GM23338 (cell line): ENCODE measurements at regions not wholly inside any gene's neighbourhood (a gene's known extent, or its start where the extent isn't known, plus 50 kb on each side); places are given as distances from the start of the nearest gene placed in this dataset.

Experiments used
- ATAC-seq: fragments of 200-7000 bp; cut with Tn5 transposase; 3 replicates; pipeline ENCODE4 v1.9.1; 2020
- DNase-seq: peaks from one replicate; pipeline ENCODE4 v3.0.0-alpha.2; 2015; ENCODE audit warnings: low spot score
- H2AFZ ChIP-seq: fragments of 200-600 bp; sonication (generic); 2 replicates; pipeline ENCODE4 v1.8.0; 2016; ENCODE audit warnings: antibody characterized with exemption, mild to moderate bottlenecking, moderate library complexity
- H3F3A ChIP-seq: fragments of 200-600 bp; sonication (generic); replicated peaks from 2 replicates; pipeline ENCODE4 v1.8.0; 2017; ENCODE audit warnings: antibody characterized with exemption, mixed run types, low read depth
- H3K27ac ChIP-seq: fragments of 200-600 bp; sonication (generic); 2 replicates; pipeline ENCODE4 v1.6.1; 2016; ENCODE audit warnings: low read depth
- H3K27me3 ChIP-seq: fragments of 200-600 bp; sonication (generic); 2 replicates; pipeline ENCODE4 v1.8.0; 2016; ENCODE audit warnings: mild to moderate bottlenecking, mixed run types, moderate library complexity; ENCODE audit not compliant: insufficient read depth
- H3K36me3 ChIP-seq: fragments of 200-600 bp; sonication (generic); 2 replicates; pipeline ENCODE4 v1.8.0; 2016; ENCODE audit warnings: mild to moderate bottlenecking; ENCODE audit not compliant: insufficient read depth
- H3K4me1 ChIP-seq: fragments of 200-600 bp; sonication (generic); 2 replicates; pipeline ENCODE4 v1.8.0; 2016; ENCODE audit warnings: mild to moderate bottlenecking, moderate library complexity; ENCODE audit not compliant: insufficient read depth
- H3K4me2 ChIP-seq: fragments of 200-600 bp; sonication (generic); 2 replicates; pipeline ENCODE4 v1.7.1; 2017; ENCODE audit warnings: mixed run types
- H3K4me3 ChIP-seq: fragments of 200-600 bp; sonication (generic); 2 replicates; pipeline ENCODE4 v1.6.1; 2016; ENCODE audit warnings: mixed run types
- H3K79me2 ChIP-seq: fragments of 200-600 bp; sonication (generic); replicated peaks from 2 replicates; pipeline ENCODE4 v1.8.0; 2017; ENCODE audit warnings: mild to moderate bottlenecking; ENCODE audit not compliant: insufficient read depth
- H3K9me2 ChIP-seq: fragments of 200-600 bp; sonication (generic); 2 replicates; pipeline ENCODE4 v1.8.0; 2017; ENCODE audit not compliant: insufficient read depth
- H4K20me1 ChIP-seq: fragments of 200-600 bp; sonication (generic); replicated peaks from 2 replicates; pipeline ENCODE4 v1.8.0; 2017; ENCODE audit warnings: mild to moderate bottlenecking; ENCODE audit not compliant: insufficient read depth
- H3K27ac Mint-ChIP-seq: 2 replicates; pipeline ENCODE4 v1.8.0; 2020; ENCODE audit warnings: inconsistent platforms, mild to moderate bottlenecking, moderate library complexity, mixed read lengths
- H3K27me3 Mint-ChIP-seq: 3 replicates; pipeline ENCODE4 v1.8.0; 2022; ENCODE audit warnings: low read depth, mild to moderate bottlenecking, moderate library complexity, mixed read lengths, inconsistent platforms; ENCODE audit not compliant: insufficient read depth, poor library complexity
- H3K36me3 Mint-ChIP-seq: 3 replicates; pipeline ENCODE4 v1.8.0; 2021; ENCODE audit warnings: low read depth, mild to moderate bottlenecking, inconsistent platforms, moderate library complexity, mixed read lengths
- H3K4me1 Mint-ChIP-seq: 3 replicates; pipeline ENCODE4 v1.8.0; 2020; ENCODE audit warnings: mild to moderate bottlenecking, inconsistent platforms, mixed read lengths
- H3K4me3 Mint-ChIP-seq: 3 replicates; pipeline ENCODE4 v1.8.0; 2021; ENCODE audit warnings: moderate library complexity, mild to moderate bottlenecking, inconsistent platforms, mixed read lengths
- H3K9me3 Mint-ChIP-seq: 3 replicates; pipeline ENCODE4 v1.8.0; 2020; ENCODE audit warnings: moderate library complexity, mild to moderate bottlenecking, inconsistent platforms, mixed read lengths
- CTCF ChIP-seq, 2 experiments: fragments of 200-600 bp in 1 of 2; sonication (generic) in 1 of 2; conservative IDR thresholded peaks; 2 replicates each; pipeline versions ENCODE4 v1.5.1 to v1.6.1; 2016 to 2017; ENCODE audit warnings: antibody characterized with exemption in 2 of 2, low read depth in 2 of 2, mild to moderate bottlenecking in 2 of 2, moderate library complexity in 1 of 2
- ETS1 ChIP-seq: IDR thresholded peaks from 2 replicates; pipeline ENCODE4 v1.6.1; 2016; ENCODE audit warnings: antibody characterized with exemption
- EZH2 ChIP-seq: fragments of 200-600 bp; sonication (generic); IDR thresholded peaks from one replicate; pipeline ENCODE4 v1.8.0; 2017; ENCODE audit warnings: antibody characterized with exemption, mild to moderate bottlenecking, low read depth; ENCODE audit not compliant: unreplicated experiment
- JUNB ChIP-seq: IDR thresholded peaks from one replicate; pipeline ENCODE4 v1.6.1; 2016; ENCODE audit warnings: antibody characterized with exemption; ENCODE audit not compliant: unreplicated experiment
- NANOG ChIP-seq: IDR thresholded peaks from 2 replicates; pipeline ENCODE4 v1.6.1; 2016; ENCODE audit warnings: antibody characterized with exemption, borderline replicate concordance
- POLR2AphosphoS5 ChIP-seq: IDR thresholded peaks from 2 replicates; pipeline ENCODE4 v1.6.1; 2016; ENCODE audit warnings: antibody characterized with exemption, low read depth
- ZNF331 ChIP-seq: fragments of 250-450 bp; sonication (Bioruptor Pico); IDR thresholded peaks from 2 replicates; pipeline ENCODE4 v1.5.0; 2020; ENCODE audit warnings: low read depth, mild to moderate bottlenecking, moderate library complexity

- Histone ChIP-seq H4K20me1 (no peaks in the 10 kb centered on the region), H3K27me3 (no peaks in the 10 kb centered on the region), H3K79me2 (no peaks in the 10 kb centered on the region), H3K4me2 (no peak overlapping the region), H3K27ac (no peak overlapping the region), H3K4me1 (no peaks in the 10 kb centered on the region), H3K9me2 (no peaks in the 10 kb centered on the region; the same call in 1 of the 2 replicates), H3K4me3 (no peak overlapping the region), H3F3A (peaks cover 7% of the 10 kb centered on the region), H3K36me3 (no peaks in the 10 kb centered on the region), H2AFZ (no peak overlapping the region)
- H3K9me3 Mint-ChIP-seq: peaks cover 54% of the 10 kb centered on the region
- H3K36me3 Mint-ChIP-seq: peaks cover 10% of the 10 kb centered on the region; the same call in 2 of the 3 replicates
- no peak overlapping the region for H3K27ac Mint-ChIP-seq
- no peak overlapping the region for H3K4me3 Mint-ChIP-seq
- TF ChIP-seq EZH2 (no peak), CTCF (conservative IDR thresholded peaks at IDR 0.05; ENCODE audit: low read depth in 2 of 2) (no peak), ETS1 (no peak), ZNF331 (CRISPR knock-in tag) (no peak)
- no peaks in the 10 kb centered on the region for H3K4me1 Mint-ChIP-seq
- DNase-seq (no peak), ATAC-seq (no peak)
- no peaks in the 10 kb centered on the region for H3K27me3 Mint-ChIP-seq
Observed at GRCh38 chr2:3968736-3969135, 265.4 kb downstream of the DCDC2C start.

- Mint-ChIP-seq H3K27me3 (no peaks in the 10 kb centered on the region), H3K27ac (no peak overlapping the region), H3K4me3 (no peak overlapping the region), H3K36me3 (peaks cover 20% of the 10 kb centered on the region), H3K4me1 (no peaks in the 10 kb centered on the region), H3K9me3 (peaks cover 31% of the 10 kb centered on the region)
- Histone ChIP-seq H3K27me3 (no peaks in the 10 kb centered on the region), H3K27ac (no peak overlapping the region), H2AFZ (no peak overlapping the region), H3K4me1 (no peaks in the 10 kb centered on the region), H3K4me3 (no peak overlapping the region), H3K36me3 (no peaks in the 10 kb centered on the region), H3K79me2 (no peaks in the 10 kb centered on the region), H3F3A (peaks cover 7% of the 10 kb centered on the region), H3K4me2 (no peak overlapping the region), H3K9me2 (no peaks in the 10 kb centered on the region; the same call in 1 of the 2 replicates), H4K20me1 (no peaks in the 10 kb centered on the region)
- DNase-seq: no peak
- no peak for TF ChIP-seq NANOG
- TF ChIP-seq POLR2AphosphoS5: no peak
- TF ChIP-seq ETS1: no peak
- TF ChIP-seq JUNB: no peak
- no peak for ATAC-seq
Observed at GRCh38 chr2:3970791-3971651, 267.6 kb downstream of the DCDC2C start.
